K562 (cell line): ENCODE measurements at regions not wholly inside any gene's neighbourhood (a gene's known extent, or its start where the extent isn't known, plus 50 kb on each side); places are given as distances from the start of the nearest gene placed in this dataset.

Experiments
- CTCF ChIP-seq, 3 experiments: IDR thresholded peaks in 2 of 3; conservative IDR thresholded peaks in 1 of 3; 2 replicates each; pipeline ENCODE4 v1.5.1; 2011 to 2012; ENCODE audit warnings: low read length in 3 of 3, mild to moderate bottlenecking in 3 of 3, control low read depth in 2 of 3, improper control_type of control experiment in 1 of 3, inconsistent platforms in 1 of 3, low read depth in 1 of 3, mixed read lengths in 1 of 3, moderate library complexity in 1 of 3; ENCODE audit not compliant: insufficient read depth in 2 of 3
- NKRF ChIP-seq: fragments of 450-650 bp; IDR thresholded peaks from 2 replicates; pipeline ENCODE4 v1.6.1; 2016; ENCODE audit warnings: borderline replicate concordance
- REST ChIP-seq, 2 experiments: fragments of 450-650 bp; formaldehyde crosslinking in 1 of 2; IDR thresholded peaks; 2 replicates each; pipeline versions ENCODE4 v1.4.0 to v1.6.1; 2014 to 2020; ENCODE audit warnings: mild to moderate bottlenecking in 2 of 2, borderline replicate concordance in 1 of 2, low read depth in 1 of 2
- TF ChIP-seq, protein P1 (sequence below), 2 experiments: fragments of 450-650 bp in 1 of 2; sonication (generic) in 1 of 2; formaldehyde crosslinking in 1 of 2; IDR thresholded peaks in 1 of 2; conservative IDR thresholded peaks in 1 of 2; 2 replicates each; pipeline versions ENCODE4 v1.6.1 to v1.8.1; 2016 to 2023; ENCODE audit warnings: mild to moderate bottlenecking in 2 of 2, moderate library complexity in 2 of 2, inconsistent platforms in 1 of 2, missing genetic modification reagents in 1 of 2
- TF ChIP-seq, protein P2 (sequence below): sonication (generic); formaldehyde crosslinking; IDR thresholded peaks from 2 replicates; pipeline ENCODE4 v1.4.0; 2020; ENCODE audit warnings: mild to moderate bottlenecking, missing genetic modification reagents

DNA sequence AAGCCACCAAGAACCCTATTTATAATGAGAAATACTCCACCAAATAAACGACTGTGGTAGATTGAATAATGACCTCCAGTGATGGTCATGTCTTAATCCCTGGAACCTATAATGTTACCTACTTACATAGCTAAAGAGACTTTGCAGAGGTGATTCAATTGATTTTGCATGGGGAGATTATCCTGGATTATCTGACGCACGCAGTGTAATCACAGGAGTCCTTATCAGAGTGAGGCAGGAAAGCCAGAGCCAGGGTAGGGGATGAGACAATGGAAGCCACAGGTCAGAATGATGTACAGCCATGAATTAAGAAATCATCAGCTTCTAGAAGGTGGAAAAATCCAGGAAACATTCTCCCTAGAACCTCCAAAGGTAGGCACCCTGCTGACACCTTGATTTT lies 286.4 kb upstream of the SP4 start:
- TF ChIP-seq, protein P1, sequence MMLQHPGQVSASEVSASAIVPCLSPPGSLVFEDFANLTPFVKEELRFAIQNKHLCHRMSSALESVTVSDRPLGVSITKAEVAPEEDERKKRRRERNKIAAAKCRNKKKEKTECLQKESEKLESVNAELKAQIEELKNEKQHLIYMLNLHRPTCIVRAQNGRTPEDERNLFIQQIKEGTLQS (IDR thresholded peaks at IDR 0.05): no peak
- TF ChIP-seq, protein P1 (CRISPR knock-in tag; conservative IDR thresholded peaks at IDR 0.05): no peak
- TF ChIP-seq CTCF (IDR thresholded peaks at IDR 0.05 in 2 of 3, conservative IDR thresholded peaks at IDR 0.05 in 1 of 3; ENCODE audit: insufficient read depth in 2 of 3, low read depth in 1 of 3, low read length in 3 of 3) (no peak), NKRF (no peak), REST (IDR thresholded peaks at IDR 0.05; ENCODE audit: borderline replicate concordance) (no peak), REST (CRISPR knock-in tag; IDR thresholded peaks at IDR 0.05; ENCODE audit: low read depth) (no peak)
- TF ChIP-seq, protein P2, sequence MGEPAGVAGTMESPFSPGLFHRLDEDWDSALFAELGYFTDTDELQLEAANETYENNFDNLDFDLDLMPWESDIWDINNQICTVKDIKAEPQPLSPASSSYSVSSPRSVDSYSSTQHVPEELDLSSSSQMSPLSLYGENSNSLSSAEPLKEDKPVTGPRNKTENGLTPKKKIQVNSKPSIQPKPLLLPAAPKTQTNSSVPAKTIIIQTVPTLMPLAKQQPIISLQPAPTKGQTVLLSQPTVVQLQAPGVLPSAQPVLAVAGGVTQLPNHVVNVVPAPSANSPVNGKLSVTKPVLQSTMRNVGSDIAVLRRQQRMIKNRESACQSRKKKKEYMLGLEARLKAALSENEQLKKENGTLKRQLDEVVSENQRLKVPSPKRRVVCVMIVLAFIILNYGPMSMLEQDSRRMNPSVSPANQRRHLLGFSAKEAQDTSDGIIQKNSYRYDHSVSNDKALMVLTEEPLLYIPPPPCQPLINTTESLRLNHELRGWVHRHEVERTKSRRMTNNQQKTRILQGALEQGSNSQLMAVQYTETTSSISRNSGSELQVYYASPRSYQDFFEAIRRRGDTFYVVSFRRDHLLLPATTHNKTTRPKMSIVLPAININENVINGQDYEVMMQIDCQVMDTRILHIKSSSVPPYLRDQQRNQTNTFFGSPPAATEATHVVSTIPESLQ (CRISPR knock-in tag): no peak
